ENCODE measurements at regions not wholly inside any gene's neighbourhood (a gene's known extent, or its start where the extent isn't known, plus 50 kb on each side); places are given as distances from the start of the nearest gene placed in this dataset.

- Histone ChIP-seq H3K27me3 (no peaks in the 10 kb centered on the region), H3K27ac (replicated peaks in 1 of 4) (no peak overlapping the region), H3K4me3 (no peak overlapping the region), H3K4me1 (peaks cover 6 to 17% (median 12%) of the 10 kb centered on the region in 4 donors), H3K36me3 (no peaks in the 10 kb centered on the region), H3K9me3 (no peaks in the 10 kb centered on the region)
- TF ChIP-seq POLR2AphosphoS5 (IDR thresholded peaks at IDR 0.05) (no peak), POLR2A (IDR thresholded peaks at IDR 0.05; ENCODE audit: low read depth) (no peak), CTCF (IDR thresholded peaks at IDR 0.05) (no peak), EP300 (IDR thresholded peaks at IDR 0.05) (no peak)
- 84% methylated on average over 3 of the region's 3 CpGs for WGBS
- intact Hi-C loops (cut with DNase I): no loop called here
- DNase-seq (ENCODE audit: extremely low spot score): no peak
Measured at GRCh38 chr12:118494776-118495175, 118.4 kb downstream of the SUDS3 start.

GRCh38 chr12:118495296-118495695, 118.9 kb downstream of the SUDS3 start:
- H3K9me3 ChIP-seq: no peaks in the 10 kb centered on the region
- no peaks in the 10 kb centered on the region for H3K36me3 ChIP-seq
- peaks cover 6 to 17% (median 12%) of the 10 kb centered on the region in 4 donors for H3K4me1 ChIP-seq
- TF ChIP-seq CTCF (IDR thresholded peaks at IDR 0.05): no peak
- no peak overlapping the region for H3K4me3 ChIP-seq
- no peak overlapping the region for H3K27ac ChIP-seq (replicated peaks in 1 of 4)
- intact Hi-C loops (cut with DNase I): no loop called here
- no peaks in the 10 kb centered on the region for H3K27me3 ChIP-seq
- DNase-seq (ENCODE audit: extremely low spot score): no peak
- 82% methylated on average over 2 of the region's 2 CpGs for WGBS

GRCh38 chr12:118498171-118498570, 121.8 kb downstream of the SUDS3 start:
- Histone ChIP-seq H3K27ac (replicated peaks in 1 of 4) (peak overlapping the region in 1 of 4 donors; percentile 31), H3K4me1 (peaks cover 6 to 17% (median 12%) of the 10 kb centered on the region in 4 donors), H3K4me3 (no peak overlapping the region), H3K27me3 (no peaks in the 10 kb centered on the region), H3K9me3 (no peaks in the 10 kb centered on the region), H3K36me3 (no peaks in the 10 kb centered on the region)
- intact Hi-C loops (cut with DNase I): no loop called here
- 64% methylated on average over 3 of the region's 3 CpGs for WGBS
- TF ChIP-seq POLR2A (IDR thresholded peaks at IDR 0.05; ENCODE audit: low read depth): no peak
- peak in 1 of 3 experiments; percentile 13 for TF ChIP-seq CTCF (IDR thresholded peaks at IDR 0.05)
- DNase-seq (ENCODE audit: extremely low spot score): no peak

- intact Hi-C loops (cut with DNase I): no loop called here
- no peak for DNase-seq (ENCODE audit: extremely low spot score)
- Histone ChIP-seq H3K27ac (replicated peaks in 1 of 4) (no peak overlapping the region), H3K4me3 (no peak overlapping the region), H3K36me3 (no peaks in the 10 kb centered on the region), H3K9me3 (peaks cover 0 to 4% (median 0%) of the 10 kb centered on the region in 4 donors), H3K27me3 (no peaks in the 10 kb centered on the region), H3K4me1 (peaks cover 6 to 17% (median 12%) of the 10 kb centered on the region in 4 donors)
- 72% methylated on average over 7 of the region's 7 CpGs for WGBS
- TF ChIP-seq POLR2AphosphoS5 (IDR thresholded peaks at IDR 0.05) (no peak), CTCF (IDR thresholded peaks at IDR 0.05) (no peak), POLR2A (IDR thresholded peaks at IDR 0.05; ENCODE audit: low read depth) (no peak), EP300 (IDR thresholded peaks at IDR 0.05) (no peak)
Measured at GRCh38 chr12:118500299-118500698, 123.9 kb downstream of the SUDS3 start.

GRCh38 chr12:118501489-118501888, 125.1 kb downstream of the SUDS3 start:
- Histone ChIP-seq H3K27me3 (no peaks in the 10 kb centered on the region), H3K9me3 (peaks cover 0 to 4% (median 0%) of the 10 kb centered on the region in 4 donors), H3K36me3 (no peaks in the 10 kb centered on the region), H3K27ac (replicated peaks in 1 of 4) (no peak overlapping the region), H3K4me1 (peaks cover 6 to 17% (median 12%) of the 10 kb centered on the region in 4 donors), H3K4me3 (no peak overlapping the region)
- intact Hi-C loops (cut with DNase I): no loop called here
- no peak for DNase-seq (ENCODE audit: extremely low spot score)
- WGBS: 79% methylated on average over 3 of the region's 3 CpGs
- TF ChIP-seq POLR2A (IDR thresholded peaks at IDR 0.05; ENCODE audit: low read depth) (no peak), POLR2AphosphoS5 (IDR thresholded peaks at IDR 0.05) (no peak), CTCF (IDR thresholded peaks at IDR 0.05) (no peak), EP300 (IDR thresholded peaks at IDR 0.05) (no peak)
